ENCODE measurements at regions not wholly inside any gene's neighbourhood (a gene's known extent, or its start where the extent isn't known, plus 50 kb on each side); places are given as distances from the start of the nearest gene placed in this dataset.
"Not testable (repeated sequence)": the region's sequence is repeated elsewhere in the genome, so short reads cannot be mapped to it uniquely, and the experiment has no call there.

DNA sequence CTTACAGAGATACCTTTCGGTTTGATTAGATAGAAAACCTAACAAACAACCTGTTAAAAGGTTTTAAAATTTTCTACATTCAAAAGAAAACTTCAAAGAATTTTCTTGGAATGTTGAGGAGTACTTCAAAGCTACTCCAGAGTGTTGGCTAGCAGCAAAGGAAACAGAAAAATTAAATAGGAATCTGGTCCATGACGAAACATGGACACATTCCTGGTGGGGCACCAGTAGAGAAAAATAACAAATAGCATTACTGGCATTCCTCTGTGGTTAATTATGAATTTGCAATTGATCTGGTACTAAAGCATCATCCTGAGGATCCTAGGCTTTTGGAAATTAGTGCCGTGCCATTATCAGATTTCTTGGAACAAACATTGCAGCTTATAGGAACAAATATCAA lies 59.5 kb upstream of the DPPA4 start:
- ChIA-PET CTCF (no interaction called here), POLR2A (no interaction called here)
- H3K36me3 Mint-ChIP-seq (ENCODE audit: low read depth), result no peaks in the 10 kb centered on the region
- H3K4me1 Mint-ChIP-seq (ENCODE audit: low read depth), result no peaks in the 10 kb centered on the region
- TF ChIP-seq, protein P1, sequence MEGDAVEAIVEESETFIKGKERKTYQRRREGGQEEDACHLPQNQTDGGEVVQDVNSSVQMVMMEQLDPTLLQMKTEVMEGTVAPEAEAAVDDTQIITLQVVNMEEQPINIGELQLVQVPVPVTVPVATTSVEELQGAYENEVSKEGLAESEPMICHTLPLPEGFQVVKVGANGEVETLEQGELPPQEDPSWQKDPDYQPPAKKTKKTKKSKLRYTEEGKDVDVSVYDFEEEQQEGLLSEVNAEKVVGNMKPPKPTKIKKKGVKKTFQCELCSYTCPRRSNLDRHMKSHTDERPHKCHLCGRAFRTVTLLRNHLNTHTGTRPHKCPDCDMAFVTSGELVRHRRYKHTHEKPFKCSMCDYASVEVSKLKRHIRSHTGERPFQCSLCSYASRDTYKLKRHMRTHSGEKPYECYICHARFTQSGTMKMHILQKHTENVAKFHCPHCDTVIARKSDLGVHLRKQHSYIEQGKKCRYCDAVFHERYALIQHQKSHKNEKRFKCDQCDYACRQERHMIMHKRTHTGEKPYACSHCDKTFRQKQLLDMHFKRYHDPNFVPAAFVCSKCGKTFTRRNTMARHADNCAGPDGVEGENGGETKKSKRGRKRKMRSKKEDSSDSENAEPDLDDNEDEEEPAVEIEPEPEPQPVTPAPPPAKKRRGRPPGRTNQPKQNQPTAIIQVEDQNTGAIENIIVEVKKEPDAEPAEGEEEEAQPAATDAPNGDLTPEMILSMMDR (IDR thresholded peaks at IDR 0.05), result no peak
- no peak for ATAC-seq
- H3K9me3 Mint-ChIP-seq, result no peaks in the 10 kb centered on the region
- intact Hi-C loops (cut with micrococcal nuclease), result no loop called here
- H3K4me3 Mint-ChIP-seq, result no peak overlapping the region
- no peaks in the 10 kb centered on the region for H3K27me3 Mint-ChIP-seq
- DNase-seq, result no peak
- no peak overlapping the region for H3K27ac Mint-ChIP-seq

DNA sequence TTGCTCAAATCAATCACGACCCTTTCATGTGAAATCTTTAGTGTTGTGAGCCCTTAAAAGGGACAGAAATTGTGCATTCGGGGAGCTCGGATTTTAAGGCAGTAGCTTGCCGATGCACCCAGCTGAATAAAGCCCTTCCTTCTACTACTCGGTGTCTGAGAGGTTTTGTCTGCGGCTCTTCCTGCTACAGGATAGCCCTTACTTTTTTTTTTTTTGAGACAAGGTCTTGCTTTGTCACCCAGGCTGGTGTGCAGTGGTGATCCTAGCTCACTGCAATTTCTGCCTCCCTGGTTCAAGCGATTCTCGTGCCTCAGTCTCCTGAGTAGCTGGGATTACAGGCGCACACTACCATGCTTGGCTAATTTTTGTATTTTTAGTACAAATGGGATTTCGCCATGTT lies 56.4 kb upstream of the DPPA4 start:
- H3K9me3 Mint-ChIP-seq; H3K27me3 Mint-ChIP-seq; H3K4me3 Mint-ChIP-seq; CTCF ChIA-PET; ATAC-seq; H3K27ac Mint-ChIP-seq; DNase-seq; H3K36me3 Mint-ChIP-seq (ENCODE audit: low read depth); intact Hi-C loops (cut with micrococcal nuclease); H3K4me1 Mint-ChIP-seq (ENCODE audit: low read depth); POLR2A ChIA-PET: not testable (repeated sequence)

DNA sequence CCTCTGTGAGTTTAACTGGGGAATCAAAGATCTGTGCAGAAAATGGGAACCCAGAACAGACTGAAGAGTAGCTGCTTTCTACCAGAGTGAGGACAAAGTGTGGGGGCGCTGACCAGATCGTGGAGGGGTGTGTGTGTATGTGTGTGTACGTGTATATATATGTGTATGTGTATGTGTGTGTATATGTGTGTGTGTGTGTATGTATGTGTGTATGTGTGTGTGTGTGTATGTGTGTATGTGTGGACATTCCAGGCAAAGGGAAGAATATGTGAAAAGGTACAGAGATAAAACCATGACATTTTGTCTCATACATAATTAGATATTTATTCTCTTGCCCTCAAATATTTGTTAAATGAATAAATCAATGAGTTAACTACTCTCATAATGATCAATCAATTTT lies 54.9 kb upstream of the DPPA4 start:
- no peak overlapping the region for H3K27ac Mint-ChIP-seq
- no peak overlapping the region for H3K4me3 Mint-ChIP-seq
- H3K4me1 Mint-ChIP-seq (ENCODE audit: low read depth), result no peaks in the 10 kb centered on the region
- DNase-seq, result no peak
- ATAC-seq, result no peak
- H3K36me3 Mint-ChIP-seq (ENCODE audit: low read depth), result no peaks in the 10 kb centered on the region
- CTCF ChIA-PET, result interaction anchor here (0.9 kb wide), 1 partner anchor 368 kb away, joined by 3 read pairs; no protein-coding TSS in a partner anchor
- H3K27me3 Mint-ChIP-seq, result peaks cover 1% of the 10 kb centered on the region
- intact Hi-C loops (cut with micrococcal nuclease), result no loop called here
- POLR2A ChIA-PET, result interaction anchor here (0.6 kb wide), 1 partner anchor 154 kb away, joined by 3 read pairs; no protein-coding TSS in a partner anchor
- TF ChIP-seq, protein P1 (IDR thresholded peaks at IDR 0.05), result no peak
- H3K9me3 Mint-ChIP-seq, result no peaks in the 10 kb centered on the region

DNA sequence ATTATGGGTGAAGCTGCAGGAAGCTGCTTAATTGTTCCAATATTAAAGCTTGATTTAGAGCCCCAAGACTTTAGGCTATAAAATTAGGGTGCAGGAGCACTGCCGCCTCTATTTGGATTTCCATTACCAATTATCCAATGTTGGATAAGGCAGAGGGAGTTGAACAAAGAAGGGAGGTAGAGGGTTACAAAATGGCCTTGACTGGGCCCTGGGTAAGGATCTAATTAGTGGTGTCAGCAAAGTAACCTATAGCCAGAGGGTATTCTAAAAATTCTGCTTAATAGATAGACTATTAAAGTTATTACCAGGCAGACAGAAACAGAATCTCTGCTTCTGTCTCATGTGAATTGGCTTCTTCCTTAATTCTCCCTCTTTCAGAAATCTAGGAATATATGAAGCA lies 50.3 kb upstream of the DPPA4 start:
- Mint-ChIP-seq H3K36me3 (ENCODE audit: low read depth) (no peaks in the 10 kb centered on the region), H3K27me3 (peaks cover 1% of the 10 kb centered on the region), H3K4me1 (ENCODE audit: low read depth) (no peaks in the 10 kb centered on the region), H3K9me3 (no peaks in the 10 kb centered on the region), H3K4me3 (no peak overlapping the region), H3K27ac (no peak overlapping the region)
- DNase-seq (no peak), ATAC-seq (no peak)
- TF ChIP-seq, protein P1 (IDR thresholded peaks at IDR 0.05), result no peak
- CTCF ChIA-PET, result no interaction called here
- POLR2A ChIA-PET, result no interaction called here
- intact Hi-C loops (cut with micrococcal nuclease), result no loop called here

DNA sequence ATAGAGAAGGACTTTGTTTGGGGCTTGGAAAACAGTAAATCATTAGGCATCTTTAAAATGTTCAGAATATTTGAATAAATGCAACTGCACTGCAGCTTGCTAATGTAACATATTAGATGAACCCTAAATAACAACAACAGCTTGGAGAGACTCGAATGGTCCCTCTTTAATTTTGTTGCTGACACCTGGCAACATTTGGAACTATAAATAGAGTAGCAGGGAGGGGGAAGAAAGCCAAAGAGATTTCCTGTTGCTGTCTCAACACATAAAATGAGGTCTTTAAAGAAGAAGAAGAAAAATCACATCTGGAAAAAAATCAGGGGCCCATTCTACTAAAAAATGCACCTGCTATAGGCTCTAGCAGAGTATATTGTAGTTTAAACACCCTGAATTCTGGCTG lies 49.9 kb upstream of the DPPA4 start:
- Mint-ChIP-seq H3K27me3 (peaks cover 1% of the 10 kb centered on the region), H3K27ac (no peak overlapping the region), H3K36me3 (ENCODE audit: low read depth) (no peaks in the 10 kb centered on the region), H3K4me3 (no peak overlapping the region), H3K9me3 (no peaks in the 10 kb centered on the region), H3K4me1 (ENCODE audit: low read depth) (no peaks in the 10 kb centered on the region)
- intact Hi-C loops (cut with micrococcal nuclease), result no loop called here
- POLR2A ChIA-PET, result no interaction called here
- CTCF ChIA-PET, result no interaction called here
- TF ChIP-seq, protein P1 (IDR thresholded peaks at IDR 0.05), result no peak
- no peak for ATAC-seq
- no peak for DNase-seq
